ENCODE measurements at regions not wholly inside any gene's neighbourhood (a gene's known extent, or its start where the extent isn't known, plus 50 kb on each side); places are given as distances from the start of the nearest gene placed in this dataset.

GRCh38 chr10:22792161-22792560, 77.8 kb upstream of the PIP4K2A start:
- Mint-ChIP-seq H3K36me3 (ENCODE audit: insufficient read depth, unreplicated experiment) (no peaks in the 10 kb centered on the region), H3K27me3 (ENCODE audit: unreplicated experiment) (no peaks in the 10 kb centered on the region), H3K27ac (ENCODE audit: unreplicated experiment) (no peak overlapping the region), H3K9me3 (ENCODE audit: low read depth, unreplicated experiment) (peaks cover 2% of the 10 kb centered on the region), H3K4me1 (ENCODE audit: low read depth, unreplicated experiment) (no peaks in the 10 kb centered on the region), H3K4me3 (ENCODE audit: low read depth, unreplicated experiment) (no peak overlapping the region)
- DNase-seq: no peak
- intact Hi-C loops (cut with micrococcal nuclease; ENCODE audit: unreplicated experiment): no loop called here
- TF ChIP-seq CTCF (IDR thresholded peaks at IDR 0.05; ENCODE audit: unreplicated experiment): no peak
- CTCF ChIA-PET: no interaction called here
- BruUV-seq (replicated peaks): no TSS peak

- H3K27ac Mint-ChIP-seq (ENCODE audit: unreplicated experiment): no peak overlapping the region
- no peak for TF ChIP-seq CTCF (IDR thresholded peaks at IDR 0.05; ENCODE audit: unreplicated experiment)
- no peak overlapping the region for H3K4me3 Mint-ChIP-seq (ENCODE audit: low read depth, unreplicated experiment)
- H3K27me3 Mint-ChIP-seq (ENCODE audit: unreplicated experiment): no peaks in the 10 kb centered on the region
- no TSS peak for BruUV-seq (replicated peaks)
- CTCF ChIA-PET: no interaction called here
- H3K4me1 Mint-ChIP-seq (ENCODE audit: low read depth, unreplicated experiment): no peaks in the 10 kb centered on the region
- intact Hi-C loops (cut with micrococcal nuclease; ENCODE audit: unreplicated experiment): no loop called here
- peaks cover 2% of the 10 kb centered on the region for H3K9me3 Mint-ChIP-seq (ENCODE audit: low read depth, unreplicated experiment)
- no peak for DNase-seq
- no peaks in the 10 kb centered on the region for H3K36me3 Mint-ChIP-seq (ENCODE audit: insufficient read depth, unreplicated experiment)
These were observed 77.3 kb upstream of the PIP4K2A start for GRCh38 chr10:22791665-22792064.

- H3K27me3 Mint-ChIP-seq (ENCODE audit: unreplicated experiment): no peaks in the 10 kb centered on the region
- H3K9me3 Mint-ChIP-seq (ENCODE audit: low read depth, unreplicated experiment): peaks cover 2% of the 10 kb centered on the region
- no peak overlapping the region for H3K27ac Mint-ChIP-seq (ENCODE audit: unreplicated experiment)
- H3K36me3 Mint-ChIP-seq (ENCODE audit: insufficient read depth, unreplicated experiment): no peaks in the 10 kb centered on the region
- CTCF ChIA-PET: interaction anchor here (0.6 kb wide), 1 partner anchor 67 kb away, joined by 3 read pairs; no protein-coding TSS in a partner anchor
- BruUV-seq (replicated peaks): no TSS peak
- intact Hi-C loops (cut with micrococcal nuclease; ENCODE audit: unreplicated experiment): no loop called here
- TF ChIP-seq CTCF (IDR thresholded peaks at IDR 0.05; ENCODE audit: unreplicated experiment): no peak
- H3K4me3 Mint-ChIP-seq (ENCODE audit: low read depth, unreplicated experiment): no peak overlapping the region
- peaks cover 18% of the 10 kb centered on the region for H3K4me1 Mint-ChIP-seq (ENCODE audit: low read depth, unreplicated experiment)
- no peak for DNase-seq
These were observed 70.3 kb upstream of the PIP4K2A start for GRCh38 chr10:22784668-22785067.

GRCh38 chr10:22783807-22784206, 69.4 kb upstream of the PIP4K2A start:
- H3K9me3 Mint-ChIP-seq (ENCODE audit: low read depth, unreplicated experiment): no peaks in the 10 kb centered on the region
- no peaks in the 10 kb centered on the region for H3K36me3 Mint-ChIP-seq (ENCODE audit: insufficient read depth, unreplicated experiment)
- no peak overlapping the region for H3K4me3 Mint-ChIP-seq (ENCODE audit: low read depth, unreplicated experiment)
- TF ChIP-seq CTCF (IDR thresholded peaks at IDR 0.05; ENCODE audit: unreplicated experiment): no peak
- intact Hi-C loops (cut with micrococcal nuclease; ENCODE audit: unreplicated experiment): no loop called here
- no peak for DNase-seq
- no peaks in the 10 kb centered on the region for H3K27me3 Mint-ChIP-seq (ENCODE audit: unreplicated experiment)
- CTCF ChIA-PET: no interaction called here
- no peak overlapping the region for H3K27ac Mint-ChIP-seq (ENCODE audit: unreplicated experiment)
- no TSS peak for BruUV-seq (replicated peaks)
- peaks cover 26% of the 10 kb centered on the region for H3K4me1 Mint-ChIP-seq (ENCODE audit: low read depth, unreplicated experiment)
